Eye (tissue), 1 donor: ENCODE measurements at regions not wholly inside any gene's neighbourhood (a gene's known extent, or its start where the extent isn't known, plus 50 kb on each side); places are given as distances from the start of the nearest gene placed in this dataset.

Experiments used
- DNase-seq: peaks from one replicate; pipeline ENCODE4 v3.0.0-alpha.2; 2015

DNA sequence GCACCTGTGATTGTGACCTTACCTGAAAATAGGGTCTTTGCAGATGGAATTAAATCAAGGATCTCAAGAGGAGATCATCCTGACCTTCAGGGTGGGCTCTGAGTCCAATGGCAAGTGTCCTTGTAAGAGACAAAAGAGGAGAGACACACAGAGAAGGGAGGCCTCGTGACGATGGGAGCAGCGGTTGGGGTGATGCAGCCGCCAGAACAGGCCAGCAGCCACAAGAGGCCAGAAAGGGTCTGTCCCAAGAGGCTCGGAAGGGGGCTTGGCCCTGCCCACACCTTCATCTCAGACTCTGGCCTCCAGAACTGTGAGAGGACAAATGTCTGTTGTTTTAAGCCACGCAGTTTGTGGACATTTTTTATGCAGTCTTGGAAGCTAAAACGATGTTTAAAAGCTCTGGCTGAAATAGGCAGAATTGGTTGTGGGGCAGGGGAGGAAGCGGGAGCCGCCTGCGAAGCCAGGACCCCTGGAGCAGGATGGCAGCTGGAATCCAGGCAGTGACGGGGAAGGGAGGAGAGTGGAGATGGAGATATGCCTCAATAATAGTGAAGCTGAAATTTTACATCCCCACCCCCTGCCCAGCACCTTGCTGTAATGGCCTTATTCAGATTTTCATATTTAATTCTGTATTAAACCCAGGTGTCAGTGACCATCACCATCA, 216.4 kb downstream of the ANKRD60 start:
- no peak for DNase-seq

DNA sequence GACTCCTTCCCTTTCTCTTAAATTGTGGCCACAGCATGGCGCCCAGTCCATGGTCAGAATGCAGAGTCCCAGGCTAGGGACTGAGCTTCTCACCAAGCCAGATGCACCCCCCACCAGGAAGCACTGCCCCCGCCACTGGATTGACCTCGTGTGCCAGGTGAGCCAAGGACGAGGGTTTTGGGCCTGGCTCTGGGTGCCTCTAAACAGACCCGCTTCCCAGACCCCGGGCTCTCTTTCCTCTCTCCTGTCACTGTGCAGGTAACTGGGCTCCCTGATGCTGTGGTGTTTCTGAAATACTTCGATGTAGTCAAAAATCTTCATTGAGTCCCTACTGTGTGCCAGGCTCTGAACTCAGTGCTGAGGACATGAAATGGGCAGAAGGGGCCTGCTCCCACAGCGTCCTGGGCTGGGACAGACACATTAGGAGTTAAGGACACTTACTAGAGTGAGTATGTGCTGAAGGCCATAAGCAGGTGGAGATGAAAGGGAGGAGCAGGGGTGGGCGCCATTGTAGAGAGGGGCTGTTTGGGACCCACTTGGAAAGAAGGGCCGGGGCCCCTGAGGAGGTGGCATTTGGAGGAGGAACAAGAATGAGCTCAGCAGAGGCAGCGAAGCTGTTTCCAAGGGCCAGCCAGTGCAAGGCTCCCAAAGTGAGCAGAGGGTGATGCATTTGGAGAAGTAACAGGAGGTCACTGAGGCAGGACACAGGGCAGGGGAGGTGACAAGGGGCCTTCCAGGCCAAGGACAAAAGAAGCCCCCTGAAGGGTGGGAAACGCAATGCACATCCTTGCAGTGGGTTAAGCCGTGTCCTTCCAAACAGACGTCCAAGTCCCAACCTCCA, 217.1 kb downstream of the ANKRD60 start:
- no peak for DNase-seq

DNA sequence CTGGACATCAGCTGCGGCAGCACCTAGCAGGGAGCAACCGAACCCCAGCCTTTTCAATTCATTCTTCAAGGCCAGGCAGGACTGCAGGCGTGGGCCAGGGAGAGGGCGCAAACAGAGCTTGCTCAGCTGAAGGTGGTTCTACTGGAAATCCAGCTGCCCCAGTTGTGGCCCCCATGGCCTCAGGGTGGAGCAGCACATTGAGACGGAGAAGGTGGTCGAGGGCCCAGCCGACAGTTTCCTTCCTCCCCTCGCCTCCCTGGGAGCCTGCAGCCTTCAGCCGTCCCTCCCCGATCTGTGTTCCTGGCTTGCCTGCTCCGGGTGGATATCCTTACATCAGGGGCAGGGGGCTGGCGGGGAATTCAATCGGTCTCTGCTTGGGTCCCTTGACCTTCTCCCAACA, 217.8 kb downstream of the ANKRD60 start:
- DNase-seq = no peak

DNA sequence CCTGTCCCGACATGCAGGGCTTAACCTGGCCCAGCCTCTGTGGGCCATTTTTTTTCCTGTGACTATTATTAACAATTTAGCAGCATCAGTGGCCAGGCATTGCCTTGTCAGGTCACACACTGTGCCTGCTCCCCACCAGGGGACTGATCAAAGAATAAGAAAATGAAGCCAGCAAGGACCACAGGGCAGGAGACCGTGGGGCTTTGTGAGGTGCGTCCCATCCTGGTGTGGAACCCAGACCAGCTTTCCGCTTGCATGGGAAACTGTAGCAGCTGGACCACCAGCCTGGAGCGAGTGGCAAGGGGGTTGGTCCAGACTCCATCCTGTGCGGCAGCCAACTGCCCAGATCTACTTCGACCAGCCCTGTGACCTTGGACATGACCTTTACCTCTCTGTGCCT, 218.3 kb downstream of the ANKRD60 start:
- DNase-seq = no peak

DNA sequence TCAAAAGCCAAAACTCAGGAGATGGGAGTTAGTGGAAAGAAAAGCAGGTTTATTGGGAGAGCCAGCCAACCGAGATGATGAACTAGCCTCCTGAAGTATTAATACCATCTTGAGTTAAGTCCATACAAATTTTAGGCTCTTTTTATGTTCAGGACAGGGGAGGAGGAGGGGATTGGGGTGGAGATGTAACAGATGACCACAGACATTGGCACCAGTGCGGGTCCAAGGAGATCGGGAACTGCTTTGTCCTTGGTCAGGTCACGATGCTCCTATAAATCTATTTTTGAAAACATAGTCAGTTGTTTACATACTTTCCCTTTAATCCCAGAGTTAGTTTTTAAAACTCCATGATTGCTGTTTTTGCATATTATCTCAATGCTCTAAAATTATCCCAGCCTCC, 219.6 kb downstream of the ANKRD60 start:
- no peak for DNase-seq

DNA sequence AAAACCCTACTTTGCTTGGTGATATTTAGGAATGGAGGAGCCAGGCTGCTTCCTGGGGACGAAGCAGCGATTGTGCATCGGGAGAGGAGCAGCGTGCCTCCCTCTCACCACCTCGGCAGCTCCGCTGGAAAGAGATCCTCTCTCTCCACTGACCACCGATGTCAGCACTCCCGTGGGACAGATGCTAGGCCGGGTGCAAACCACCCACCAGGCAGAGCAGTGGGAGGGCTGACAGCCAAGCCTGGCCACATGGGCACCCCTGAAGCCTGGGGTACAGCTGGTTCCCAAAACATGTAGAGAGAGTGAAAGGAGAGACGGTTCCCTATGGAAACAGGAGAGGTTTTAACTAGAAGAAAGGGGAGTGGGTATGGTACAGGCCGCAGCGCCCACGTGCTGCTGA, 220.0 kb downstream of the ANKRD60 start:
- no peak for DNase-seq

DNA sequence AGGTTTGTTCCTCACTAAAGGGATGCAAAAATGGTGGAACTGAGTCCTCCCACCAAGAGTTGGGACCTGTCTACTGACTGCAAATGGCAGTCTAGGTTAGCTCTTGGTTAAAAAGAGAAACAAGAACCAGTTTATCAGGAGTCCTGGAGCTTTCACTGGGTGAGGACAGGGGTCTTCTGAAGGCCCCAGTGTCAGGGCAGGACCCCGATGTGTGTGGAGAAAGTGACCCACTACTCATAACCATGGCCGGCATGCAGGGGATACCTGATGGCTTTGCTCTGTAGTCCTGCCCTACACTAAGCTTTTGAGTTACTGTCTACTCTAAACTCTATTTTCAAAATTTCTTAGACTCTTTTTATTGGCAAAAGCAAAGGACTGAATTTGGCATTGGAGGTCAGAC, 220.5 kb downstream of the ANKRD60 start:
- no peak for DNase-seq

DNA sequence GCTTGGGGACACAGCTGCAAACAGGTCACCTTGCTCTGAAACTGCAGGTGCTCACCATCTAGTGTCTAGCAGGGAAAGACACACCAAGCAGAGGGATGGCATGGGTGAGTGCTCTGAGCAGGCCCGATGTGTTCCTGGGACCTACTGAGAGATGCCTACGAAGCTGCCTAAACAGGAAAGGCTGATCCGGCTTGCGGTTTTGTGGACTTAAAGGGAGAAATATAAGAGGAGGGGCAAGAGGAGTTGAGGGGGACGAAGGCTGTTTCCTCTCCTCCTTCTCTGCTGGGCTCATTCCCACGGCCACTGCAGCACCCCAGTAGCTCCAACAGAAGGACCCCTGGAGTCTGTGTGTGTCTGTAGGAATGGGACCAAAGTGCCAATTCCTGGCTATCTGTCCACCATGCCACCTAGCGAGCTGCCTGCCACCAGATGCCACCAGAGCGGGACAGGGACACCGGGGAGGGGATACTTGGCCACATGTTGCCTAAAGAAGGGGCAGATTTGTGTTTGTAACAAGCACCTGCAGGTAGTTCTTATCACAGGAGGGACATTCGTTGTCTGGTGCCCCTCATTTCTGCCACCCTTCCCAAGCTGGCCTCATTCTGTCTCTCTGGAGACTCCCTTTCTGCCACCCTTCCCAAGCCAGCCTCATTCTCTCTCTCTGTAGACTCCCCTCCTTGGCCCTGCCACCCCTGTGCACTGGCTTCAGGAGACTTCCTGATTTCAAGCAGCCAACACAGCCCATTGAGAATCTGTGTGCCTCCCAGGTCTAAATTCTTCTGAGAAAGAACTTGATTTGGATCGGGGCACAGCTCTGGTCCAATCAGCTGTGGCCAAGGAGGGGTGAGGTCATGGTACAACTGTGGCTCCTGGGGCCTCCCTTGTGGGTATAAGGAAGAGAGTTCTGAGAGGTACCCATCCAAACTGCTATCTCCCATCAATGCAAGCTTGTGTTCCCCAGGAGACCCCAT, 221.8 kb downstream of the ANKRD60 start:
- DNase-seq = no peak

DNA sequence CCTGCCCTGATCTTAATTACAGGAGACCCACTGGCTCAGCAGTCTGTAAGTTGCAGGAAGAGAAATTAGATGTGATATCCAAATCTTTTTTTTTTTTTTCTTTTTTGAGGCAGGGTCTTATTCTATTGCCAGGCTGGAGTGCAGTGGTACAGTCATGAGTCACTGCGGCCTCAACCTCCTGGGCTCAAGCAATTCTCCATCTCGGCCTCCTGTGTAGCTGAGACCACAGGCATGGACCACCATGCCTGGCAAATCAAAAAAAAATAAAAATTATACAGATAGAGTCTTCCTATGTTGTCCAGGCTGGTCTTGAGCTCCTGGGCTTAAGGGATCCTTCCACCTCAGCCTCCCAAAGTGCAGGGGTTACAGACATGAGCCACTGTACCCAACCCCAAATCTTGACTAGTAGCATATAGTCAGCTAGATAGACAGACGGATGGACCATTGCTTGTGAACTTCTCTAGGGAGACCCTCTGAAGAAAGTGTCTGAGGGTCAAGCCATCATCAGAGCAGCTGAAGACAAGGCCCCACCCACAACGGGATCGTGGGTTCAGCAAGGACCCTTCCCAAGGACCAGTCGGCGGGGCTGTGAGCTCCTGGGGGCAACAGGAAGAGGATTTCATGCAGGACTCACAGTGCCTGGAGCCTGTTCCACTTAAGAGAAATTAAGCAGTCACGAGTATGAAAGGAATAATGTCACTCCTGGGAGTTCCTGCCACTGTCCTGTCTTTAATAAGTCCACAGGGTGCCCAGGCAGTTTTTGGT, 222.7 kb downstream of the ANKRD60 start:
- no peak for DNase-seq

DNA sequence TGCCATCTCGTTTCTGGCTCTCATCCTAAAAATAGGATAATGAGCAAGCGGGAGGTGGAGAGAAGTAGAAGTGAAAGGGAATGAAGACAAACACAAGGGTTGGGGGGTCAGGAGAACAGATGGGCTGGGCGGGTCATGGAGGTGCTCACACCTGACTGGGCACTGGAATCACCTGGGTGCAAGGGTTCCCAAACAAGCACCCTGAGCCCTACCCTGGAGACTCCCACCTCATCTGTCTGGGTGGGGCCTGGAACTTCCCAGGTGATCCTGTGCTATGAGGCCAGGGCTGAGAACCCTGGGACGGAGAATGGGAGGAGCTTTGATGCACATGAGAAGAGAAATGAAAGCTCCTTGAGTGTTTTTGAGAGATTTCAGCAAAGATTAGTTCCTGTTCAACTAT, 223.6 kb downstream of the ANKRD60 start:
- DNase-seq = no peak

DNA sequence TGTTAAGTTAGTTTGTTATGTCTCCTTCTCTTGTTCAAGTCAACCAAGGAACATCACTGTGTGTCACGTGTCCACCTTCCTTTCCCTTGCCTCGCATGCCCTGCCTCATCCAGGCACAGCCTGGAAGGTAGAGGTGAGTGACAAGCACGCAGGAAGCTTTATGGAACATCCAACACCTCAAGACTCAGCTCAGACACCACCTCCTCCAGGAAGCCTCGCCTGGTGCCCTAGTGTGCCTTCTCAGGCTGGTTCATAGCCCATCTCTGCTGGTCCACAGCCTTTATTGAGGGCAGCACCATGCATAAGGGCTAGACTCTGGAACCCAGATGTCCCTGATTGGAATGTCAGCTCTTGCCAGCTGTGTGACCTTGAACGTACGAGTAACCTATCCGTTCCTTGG, 224.3 kb downstream of the ANKRD60 start:
- DNase-seq = no peak

DNA sequence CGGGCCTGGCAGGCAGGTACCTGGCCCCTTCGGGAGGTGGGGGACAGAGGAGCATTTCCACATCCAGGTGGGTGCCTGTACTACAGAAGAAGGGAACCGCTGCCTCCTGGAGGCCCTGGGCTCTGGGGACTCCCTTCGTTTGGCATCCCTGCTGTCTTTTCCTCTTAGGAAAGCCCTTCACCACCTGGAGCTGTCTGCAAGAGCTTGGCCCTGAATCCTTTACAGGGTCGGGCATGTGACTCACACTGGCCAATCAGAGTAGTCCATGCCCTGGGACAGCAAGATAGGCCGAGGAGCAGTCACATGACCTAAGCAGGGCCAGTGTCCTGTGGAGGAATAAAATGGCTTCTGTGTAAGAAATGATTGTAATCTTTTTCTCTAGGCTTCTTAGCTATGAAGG, 224.9 kb downstream of the ANKRD60 start:
- no peak for DNase-seq

DNA sequence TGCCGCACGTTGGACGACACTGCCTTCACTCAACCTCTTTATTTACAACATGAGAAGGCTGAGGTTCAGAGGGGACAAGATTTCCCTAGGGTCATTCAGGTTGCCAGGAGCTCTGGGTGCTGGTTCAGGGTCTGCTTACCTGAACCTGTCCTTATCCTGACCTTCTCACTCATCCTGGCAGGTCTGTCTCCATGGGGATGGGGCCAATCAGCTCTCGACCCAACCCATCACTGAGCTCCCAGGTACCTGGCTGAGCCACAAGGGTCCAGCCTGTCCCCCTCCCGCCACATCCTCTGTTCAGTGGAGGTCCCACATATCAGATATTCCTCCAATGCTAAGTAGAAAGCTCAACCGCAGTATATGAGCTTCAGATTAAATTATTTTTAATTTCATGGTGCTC, 225.6 kb downstream of the ANKRD60 start:
- no peak for DNase-seq

DNA sequence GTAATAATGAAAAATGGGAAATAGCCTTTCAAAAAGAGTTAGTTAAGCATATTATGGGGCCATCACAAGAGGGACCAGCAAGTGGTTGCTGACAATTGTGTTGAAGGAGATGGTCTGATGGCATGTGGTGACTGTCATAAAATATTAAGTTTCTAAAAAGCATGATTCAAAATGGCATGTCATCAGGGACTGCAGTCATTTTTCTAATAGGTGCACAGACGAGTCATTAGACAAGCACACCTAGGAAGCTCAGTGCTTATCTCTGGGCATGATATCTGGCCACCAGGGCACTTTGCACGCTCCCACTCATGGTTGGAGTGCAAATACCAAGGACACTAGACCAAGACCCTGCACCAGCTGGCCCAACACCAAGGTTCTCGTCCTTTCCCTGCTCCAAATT, 226.5 kb downstream of the ANKRD60 start:
- peak; percentile 80 for DNase-seq

DNA sequence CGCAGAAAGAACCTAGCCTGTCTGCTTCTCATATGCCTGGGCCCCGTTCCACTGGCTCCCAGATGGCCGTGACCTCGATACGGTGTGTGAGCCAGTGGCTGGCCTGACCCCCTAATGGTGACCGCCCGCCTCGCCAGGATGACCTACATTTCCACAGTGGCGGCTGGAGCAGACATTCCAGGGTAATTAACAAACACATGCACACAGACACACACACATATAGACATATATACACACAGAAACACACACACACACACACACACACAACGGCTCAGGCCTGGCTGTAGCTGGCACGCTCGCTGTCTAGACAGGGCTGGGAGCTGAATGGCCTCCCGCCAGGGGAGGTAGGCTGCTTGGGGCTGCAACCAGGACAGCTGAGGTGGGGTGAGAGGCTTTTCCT, 227.1 kb downstream of the ANKRD60 start:
- DNase-seq = peak; percentile 93

DNA sequence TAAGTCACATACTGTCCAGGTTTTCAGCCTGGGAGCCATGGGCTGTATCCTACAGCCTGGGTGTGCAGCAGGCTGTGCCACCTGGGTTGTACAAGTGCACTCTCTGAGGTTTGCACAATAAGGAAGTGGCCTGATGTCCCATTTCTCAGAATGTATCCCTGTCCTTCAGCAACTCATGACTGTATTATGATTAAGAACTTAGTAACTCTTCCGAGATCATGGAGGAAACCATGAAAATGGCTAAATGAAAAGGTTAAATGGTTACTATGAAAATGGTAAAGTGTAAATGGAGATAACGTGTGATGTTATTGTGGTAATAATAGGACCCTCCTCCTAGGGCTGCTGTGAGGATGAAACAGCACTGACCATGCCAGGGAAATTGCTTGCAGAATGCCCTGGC, 227.6 kb downstream of the ANKRD60 start:
- DNase-seq = no peak

DNA sequence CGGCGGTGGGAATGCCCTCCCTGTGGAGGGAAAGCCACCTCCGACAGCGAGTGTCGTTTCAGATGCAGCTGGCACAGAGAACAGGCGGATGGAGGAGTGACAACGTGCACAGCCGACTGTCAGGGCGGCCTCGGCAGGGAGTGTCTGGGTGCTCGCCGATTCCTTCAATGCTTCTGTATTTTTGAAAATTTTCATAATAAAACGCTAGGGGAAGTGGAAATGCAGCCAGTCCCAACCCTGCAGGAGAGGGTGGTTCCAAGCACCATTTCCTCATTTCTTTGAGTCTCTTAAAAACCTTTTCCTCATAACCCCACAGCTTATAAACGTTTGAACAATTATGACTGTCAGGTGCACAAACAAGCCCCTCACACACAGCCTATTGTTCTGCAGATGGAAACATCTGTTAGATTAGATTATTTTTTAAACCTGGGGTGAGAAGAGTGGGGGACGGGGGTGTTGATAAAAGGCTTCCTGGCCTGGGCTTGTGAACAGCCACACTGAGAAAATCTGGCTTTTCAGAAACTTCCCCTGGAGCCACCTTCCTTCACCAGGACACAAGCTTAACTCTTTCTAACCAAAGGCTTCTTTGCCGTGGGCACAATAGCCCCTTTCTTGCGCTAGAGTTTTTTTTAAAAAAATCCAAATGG, 228.9 kb downstream of the ANKRD60 start:
- DNase-seq = peak; percentile 59

DNA sequence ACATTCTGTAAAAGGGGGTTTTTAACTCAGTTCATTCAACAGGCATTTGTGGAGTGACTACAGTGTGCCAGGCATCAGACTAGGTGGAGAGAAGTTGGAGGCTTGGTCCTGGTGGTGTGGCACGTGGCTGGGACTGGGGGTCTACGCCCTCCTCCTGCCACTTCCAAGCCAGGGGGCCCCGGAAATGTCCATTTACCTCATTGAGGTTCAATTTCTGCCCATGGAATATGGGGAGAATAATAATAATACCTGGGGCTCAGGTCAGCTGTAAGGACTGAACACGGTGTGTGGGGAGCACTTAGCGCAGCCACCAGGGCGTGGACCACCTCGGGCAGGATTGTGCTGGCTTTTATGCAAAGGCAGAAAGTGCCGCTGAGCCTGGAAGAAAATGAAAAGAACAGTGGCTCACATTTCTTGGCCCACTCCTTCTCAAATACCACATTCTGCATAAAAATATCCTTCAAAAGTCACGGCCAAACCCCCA, 229.4 kb downstream of the ANKRD60 start:
- no peak for DNase-seq

DNA sequence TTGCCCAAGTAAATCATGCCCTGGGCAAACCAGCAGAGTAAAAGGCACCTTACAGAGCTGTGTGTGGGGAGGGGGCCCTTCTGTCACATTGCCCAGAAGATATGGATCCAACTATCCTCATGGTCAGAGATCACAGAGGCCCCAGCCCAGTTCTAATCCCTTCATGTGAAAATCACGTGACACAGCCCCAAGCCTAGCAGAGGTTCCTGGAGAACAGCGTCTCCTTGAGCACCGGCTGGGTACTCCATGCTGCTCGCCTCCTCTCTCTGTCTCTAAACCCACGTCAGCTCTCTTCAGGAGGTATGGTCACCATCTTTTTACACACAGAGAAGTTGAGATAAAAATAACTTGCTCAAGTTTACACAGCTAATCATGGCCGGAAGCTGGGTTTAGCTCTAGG, 230.2 kb downstream of the ANKRD60 start:
- no peak for DNase-seq

DNA sequence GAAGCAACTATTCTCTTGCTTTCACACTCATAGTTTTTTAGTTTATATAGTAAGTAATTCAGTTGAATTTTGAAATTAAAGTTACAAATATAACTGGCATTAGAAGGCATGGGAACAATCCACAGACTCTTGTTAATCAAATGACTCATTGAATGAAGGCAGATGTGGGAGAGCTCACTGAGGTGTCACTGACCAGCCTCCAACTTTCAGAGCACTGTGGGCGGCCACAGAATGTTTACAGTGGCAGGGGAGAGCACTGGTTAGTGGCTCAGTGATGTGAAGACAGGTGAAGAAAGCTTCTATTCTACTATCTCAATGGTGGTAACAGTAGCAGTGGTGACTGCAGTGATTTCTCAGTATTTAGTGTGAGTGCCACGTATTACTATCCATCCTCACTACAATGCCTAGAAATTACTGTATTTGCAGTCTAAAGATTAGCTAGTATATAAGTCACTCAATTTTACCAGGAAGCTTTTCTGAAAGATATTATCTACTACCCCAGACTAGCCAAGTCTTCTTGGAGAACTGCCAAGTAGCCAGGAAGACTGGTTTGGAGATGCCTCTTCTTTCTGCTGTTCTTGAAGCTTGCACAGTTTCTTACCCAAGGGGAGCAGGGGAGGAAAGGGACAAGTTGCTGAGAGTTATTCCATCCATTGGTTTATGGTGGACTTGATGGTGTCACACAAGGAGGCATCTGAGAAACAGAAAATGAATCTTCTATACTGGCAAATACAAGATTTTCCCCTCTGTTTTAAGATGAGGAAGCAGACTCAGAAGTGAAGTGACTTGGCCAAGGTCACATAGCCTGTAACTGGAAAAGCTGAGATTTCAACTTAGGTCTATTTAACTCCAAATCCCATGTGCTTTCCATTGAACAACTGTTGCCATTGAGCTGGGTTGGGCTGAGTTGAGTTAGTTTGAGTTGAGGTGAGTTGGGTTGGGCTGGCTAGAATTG, 231.2 kb downstream of the ANKRD60 start:
- no peak for DNase-seq

DNA sequence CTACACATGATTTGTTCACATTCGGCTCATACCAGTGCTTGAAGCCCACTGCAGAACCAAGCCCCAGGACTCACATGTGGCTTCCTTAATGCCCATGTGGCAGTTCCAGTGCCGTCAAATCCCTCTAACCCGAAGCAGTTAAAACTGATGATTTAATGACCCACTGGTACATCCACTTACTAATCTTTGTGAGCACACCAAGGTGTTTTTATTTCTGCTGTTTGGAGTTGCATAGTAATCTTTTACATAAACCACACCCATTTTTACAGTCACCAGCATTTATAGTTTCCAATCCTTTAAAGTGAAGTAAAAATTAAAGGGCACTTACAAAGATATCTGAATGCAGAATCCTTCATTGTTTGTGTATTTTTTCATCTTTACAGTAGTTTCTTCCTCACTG, 232.0 kb downstream of the ANKRD60 start:
- no peak for DNase-seq
